ENCODE measurements at regions not wholly inside any gene's neighbourhood (a gene's known extent, or its start where the extent isn't known, plus 50 kb on each side); places are given as distances from the start of the nearest gene placed in this dataset.

DNA sequence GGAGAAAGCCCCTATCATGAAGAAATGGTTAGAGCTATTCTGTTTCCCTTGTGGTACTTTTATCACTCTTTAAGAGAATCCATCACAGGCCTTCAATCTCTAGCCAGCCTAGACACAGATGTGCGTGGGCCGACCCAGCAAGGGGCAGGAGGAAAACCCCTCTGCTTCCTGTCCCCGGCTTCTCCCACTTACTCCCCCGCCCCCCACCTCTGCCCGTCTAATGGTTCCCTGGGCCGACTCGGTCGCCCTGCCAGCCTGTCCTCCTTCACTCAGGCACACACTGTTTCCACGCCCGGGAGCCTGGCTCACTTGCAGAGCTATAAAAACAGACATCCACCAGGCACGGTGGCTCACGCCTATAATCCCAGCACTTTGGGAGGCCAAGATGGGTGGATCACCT lies 58.3 kb upstream of the TFRC start (continued):
- TF ChIP-seq REST (IDR thresholded peaks at IDR 0.05; ENCODE audit: borderline replicate concordance) (no peak; the same call in 1 of the 2 replicates), REST (CRISPR knock-in tag; IDR thresholded peaks at IDR 0.05; ENCODE audit: low read depth) (no peak), ZNF551 (CRISPR knock-in tag; IDR thresholded peaks at IDR 0.05) (no peak), KLF16 (IDR thresholded peaks at IDR 0.05) (peak; percentile 81), NCOA6 (IDR thresholded peaks at IDR 0.05) (no peak), FOSL1 (tag; conservative IDR thresholded peaks at IDR 0.05) (no peak), KHSRP (IDR thresholded peaks at IDR 0.05) (no peak)
- TF ChIP-seq, protein P1, sequence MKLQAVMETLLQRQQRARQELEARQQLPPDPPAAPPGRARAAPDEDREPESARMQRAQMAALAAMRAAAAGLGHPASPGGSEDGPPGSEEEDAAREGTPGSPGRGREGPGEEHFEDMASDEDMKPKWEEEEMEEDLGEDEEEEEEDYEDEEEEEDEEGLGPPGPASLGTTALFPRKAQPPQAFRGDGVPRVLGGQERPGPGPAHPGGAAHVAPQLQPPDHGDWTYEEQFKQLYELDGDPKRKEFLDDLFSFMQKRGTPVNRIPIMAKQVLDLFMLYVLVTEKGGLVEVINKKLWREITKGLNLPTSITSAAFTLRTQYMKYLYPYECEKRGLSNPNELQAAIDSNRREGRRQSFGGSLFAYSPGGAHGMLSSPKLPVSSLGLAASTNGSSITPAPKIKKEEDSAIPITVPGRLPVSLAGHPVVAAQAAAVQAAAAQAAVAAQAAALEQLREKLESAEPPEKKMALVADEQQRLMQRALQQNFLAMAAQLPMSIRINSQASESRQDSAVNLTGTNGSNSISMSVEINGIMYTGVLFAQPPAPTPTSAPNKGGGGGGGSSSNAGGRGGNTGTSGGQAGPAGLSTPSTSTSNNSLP (IDR thresholded peaks at IDR 0.05; ENCODE audit: borderline replicate concordance, low read depth, low read length), result no peak
- TF ChIP-seq, protein P2, sequence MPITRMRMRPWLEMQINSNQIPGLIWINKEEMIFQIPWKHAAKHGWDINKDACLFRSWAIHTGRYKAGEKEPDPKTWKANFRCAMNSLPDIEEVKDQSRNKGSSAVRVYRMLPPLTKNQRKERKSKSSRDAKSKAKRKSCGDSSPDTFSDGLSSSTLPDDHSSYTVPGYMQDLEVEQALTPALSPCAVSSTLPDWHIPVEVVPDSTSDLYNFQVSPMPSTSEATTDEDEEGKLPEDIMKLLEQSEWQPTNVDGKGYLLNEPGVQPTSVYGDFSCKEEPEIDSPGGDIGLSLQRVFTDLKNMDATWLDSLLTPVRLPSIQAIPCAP (CRISPR knock-in tag; IDR thresholded peaks at IDR 0.05; ENCODE audit: borderline replicate concordance), result no peak

Data from K562 (cell line).